HepG2 (cell line): ENCODE measurements at regions not wholly inside any gene's neighbourhood (a gene's known extent, or its start where the extent isn't known, plus 50 kb on each side); places are given as distances from the start of the nearest gene placed in this dataset.

ENCODE experiments used
- ATAC-seq: fragments of 200-7000 bp; cut with Tn5 transposase; 3 replicates; pipeline ENCODE4 v1.9.1; 2020; ENCODE audit warnings: mild to moderate bottlenecking, moderate library complexity
- BruUV-seq: library from RNA; stranded (reverse); fragments of 400-500 nt; replicated peaks from 2 replicates; lab custom pipeline; 2021; lab: Mats Ljungman, UMichigan
- CTCF ChIA-PET: fragments of 300-600 bp; formaldehyde crosslinking; extraction: SDS; loops from one replicate; lab custom pipeline; 2021; ENCODE audit warnings: low total read pairs, inconsistent platforms, low intra/inter-chr PET ratio; lab: Yijun Ruan, JAX
- POLR2A ChIA-PET: fragments of 350-600 bp; sonication (Branson Sonifier 250); formaldehyde crosslinking; loops from one replicate; lab custom pipeline; 2020; ENCODE audit warnings: antibody characterized with exemption, inconsistent platforms; lab: Yijun Ruan, JAX
- DNase-seq: peaks from one replicate; pipeline ENCODE4 v3.0.0-alpha.2; 2015; ENCODE audit warnings: low spot score
- FAIRE-seq: peaks from 3 replicates; lab custom pipeline; 2011; peaks lifted over from hg19 to GRCh38; lab: Jason Lieb, UNC
- H2AFZ ChIP-seq: one replicate; pipeline ENCODE4 v1.6.1; 2011; ENCODE audit warnings: low read length, inconsistent platforms
- H3K27ac ChIP-seq: fragments of 300-600 bp; 3 replicates; pipeline ENCODE4 v1.8.0; 2011; ENCODE audit warnings: mixed run types, mild to moderate bottlenecking, mixed read lengths, low read length, inconsistent platforms; ENCODE audit not compliant: insufficient read depth; ENCODE audit errors: extremely low read length
- H3K27me3 ChIP-seq, 2 experiments: fragments of 200-600 bp in 1 of 2; 2 replicates in 1 of 2; 3 replicates in 1 of 2; pipeline versions ENCODE4 v1.6.0 to v1.8.0; 2011; ENCODE audit warnings: low read length in 2 of 2, mild to moderate bottlenecking in 2 of 2, moderate library complexity in 2 of 2, inconsistent platforms in 1 of 2; ENCODE audit not compliant: insufficient read depth in 2 of 2, control insufficient read depth in 1 of 2
- H3K36me3 ChIP-seq, 2 experiments: fragments of 200-600 bp in 1 of 2; replicated peaks in 1 of 2; 2 replicates in 1 of 2; 3 replicates in 1 of 2; pipeline versions ENCODE4 v1.5.1 to v1.8.0; 2011; ENCODE audit warnings: low read length in 2 of 2, inconsistent platforms in 1 of 2; ENCODE audit not compliant: insufficient read depth in 2 of 2, control insufficient read depth in 1 of 2
- H3K4me1 ChIP-seq: 2 replicates; pipeline ENCODE4 v1.5.1; 2012; ENCODE audit warnings: low read length, inconsistent platforms; ENCODE audit not compliant: insufficient read depth
- H3K4me2 ChIP-seq: 2 replicates; pipeline ENCODE4 v1.6.0; 2011; ENCODE audit warnings: low read depth, low read length, inconsistent platforms
- H3K4me3 ChIP-seq, 3 experiments: fragments of 200-600 bp in 1 of 3; sonication (generic), shearing (Covaris generic) in 1 of 3; replicated peaks in 1 of 3; 2 replicates each; pipeline ENCODE4 v1.5.1; 2011 to 2016; ENCODE audit warnings: low read length in 3 of 3, inconsistent platforms in 2 of 3, low read depth in 2 of 3, mild to moderate bottlenecking in 2 of 3, control low read depth in 1 of 3, mixed read lengths in 1 of 3; ENCODE audit not compliant: insufficient read depth in 1 of 3
- H3K79me2 ChIP-seq: one replicate; pipeline ENCODE4 v1.6.1; 2011; ENCODE audit warnings: low read length, inconsistent platforms; ENCODE audit not compliant: insufficient read depth
- H3K9ac ChIP-seq: 2 replicates; pipeline ENCODE4 v1.6.0; 2011; ENCODE audit warnings: mild to moderate bottlenecking, low read depth, low read length, inconsistent platforms; ENCODE audit not compliant: insufficient read depth
- H3K9me3 ChIP-seq: 2 replicates; pipeline ENCODE4 v1.5.1; 2012; ENCODE audit warnings: mild to moderate bottlenecking, low read length
- H4K20me1 ChIP-seq: 2 replicates; pipeline ENCODE4 v1.6.0; 2011; ENCODE audit warnings: inconsistent platforms, mild to moderate bottlenecking, low read length, moderate library complexity; ENCODE audit not compliant: insufficient read depth
- BCL6 ChIP-seq: IDR thresholded peaks from 2 replicates; pipeline ENCODE4 v1.6.1; 2016; ENCODE audit warnings: missing genetic modification reagents, missing compliant biosample characterization
- ZBTB33 ChIP-seq: sonication (generic); formaldehyde crosslinking; IDR thresholded peaks from 2 replicates; pipeline ENCODE4 v1.4.0; 2020; ENCODE audit warnings: missing genetic modification reagents
- ZNF546 ChIP-seq: sonication (generic); formaldehyde crosslinking; conservative IDR thresholded peaks from 2 replicates; pipeline ENCODE4 v1.8.1; 2023; ENCODE audit warnings: mild to moderate bottlenecking, missing genetic modification reagents
- ZNF792 ChIP-seq: IDR thresholded peaks from 2 replicates; pipeline ENCODE4 v1.6.1; 2016
- WGBS: methylation state at CpG from one replicate; pipeline ENCODE4 v1.1.6; 2017; ENCODE audit warnings: low lambda C conversion rate; 5-methylcytosine and 5-hydroxymethylcytosine counted together
- in situ Hi-C: cut with HindIII; loops from 2 replicates; pipeline ENCODE4 v1.10.0; 2017; ENCODE audit warnings: low pct_unique_long_range_greater_than_20kb; ENCODE audit not compliant: extremely low pct_ligation_motif_present
- intact Hi-C: fragments of 100-400 bp; cut with micrococcal nuclease; formaldehyde crosslinking; loops from one replicate; pipeline ENCODE4 v1.10.0; 2022; ENCODE audit not compliant: unreplicated experiment

- no peaks in the 10 kb centered on the region for H3K4me1 ChIP-seq
- H3K79me2 ChIP-seq, result no peaks in the 10 kb centered on the region
- H3K4me2 ChIP-seq, result no peak overlapping the region
- intact Hi-C loops (no loop called here), in situ Hi-C loops (no loop called here)
- peaks cover 2% of the 10 kb centered on the region in 2 experiments; a peak in 2 of 5 replicates for H3K27me3 ChIP-seq
- no peak for TF ChIP-seq ZNF792 (CRISPR knock-in tag)
- no peak for TF ChIP-seq ZNF546 (CRISPR knock-in tag)
- TF ChIP-seq BCL6, result no peak
- no peak for FAIRE-seq
- H2AFZ ChIP-seq, result no peak overlapping the region
- CTCF ChIA-PET, result no interaction called here
- H3K27ac ChIP-seq, result no peak overlapping the region
- H3K4me3 ChIP-seq, result no peak overlapping the region
- H4K20me1 ChIP-seq, result no peaks in the 10 kb centered on the region
- no peak for ATAC-seq
- H3K9me3 ChIP-seq, result no peaks in the 10 kb centered on the region
- DNase-seq, result no peak
- POLR2A ChIA-PET, result no interaction called here
- no peaks in the 10 kb centered on the region for H3K36me3 ChIP-seq
- no TSS peak for BruUV-seq
- no peak overlapping the region for H3K9ac ChIP-seq
These were observed 50.8 kb upstream of the KCNJ6 start for GRCh38 chr21:37967036-37967435.

- Histone ChIP-seq H3K27ac (no peak overlapping the region), H3K4me2 (no peak overlapping the region), H3K79me2 (no peaks in the 10 kb centered on the region), H4K20me1 (no peaks in the 10 kb centered on the region), H3K9me3 (no peaks in the 10 kb centered on the region), H2AFZ (no peak overlapping the region), H3K36me3 (no peaks in the 10 kb centered on the region), H3K4me1 (no peaks in the 10 kb centered on the region), H3K4me3 (no peak overlapping the region), H3K9ac (no peak overlapping the region), H3K27me3 (peaks cover 2% of the 10 kb centered on the region in 2 experiments; a peak in 3 of 5 replicates)
- in situ Hi-C loops (no loop called here), intact Hi-C loops (no loop called here)
- POLR2A ChIA-PET, result no interaction called here
- no peak for FAIRE-seq
- DNase-seq, result no peak
- WGBS, result 17% methylated on average over 3 of the region's 3 CpGs
- TF ChIP-seq ZBTB33 (CRISPR knock-in tag), result no peak
- CTCF ChIA-PET, result no interaction called here
- no peak for ATAC-seq
- no TSS peak for BruUV-seq
These were observed 52.5 kb upstream of the KCNJ6 start for GRCh38 chr21:37968744-37969143.
